ENCODE measurements at regions not wholly inside any gene's neighbourhood (a gene's known extent, or its start where the extent isn't known, plus 50 kb on each side); places are given as distances from the start of the nearest gene placed in this dataset.

DNA sequence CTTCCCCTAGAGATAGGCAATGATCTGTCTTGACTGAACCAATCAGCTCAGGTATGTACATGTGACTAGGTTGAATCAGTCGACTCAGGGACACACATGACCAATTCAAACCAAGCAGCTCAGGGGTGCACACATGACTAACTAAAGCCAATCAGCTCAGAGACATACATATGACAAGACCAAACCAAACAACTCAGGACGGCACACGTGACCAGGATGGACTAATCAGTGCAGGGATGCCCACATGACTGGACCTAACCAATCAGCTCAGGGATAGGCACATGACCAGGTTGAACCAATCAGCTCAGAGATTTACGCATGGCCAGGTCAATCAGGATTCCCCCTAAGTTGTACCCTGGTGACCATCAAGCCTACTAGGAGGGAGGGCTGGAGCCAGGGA lies 310.3 kb downstream of the CDH26 start:
- Histone ChIP-seq H3K4me3 (ENCODE audit: low read length) (no peak overlapping the region), H3K9me3 (ENCODE audit: control insufficient read depth, insufficient read depth, low read length) (no peaks in the 10 kb centered on the region), H3K4me1 (ENCODE audit: control insufficient read depth, insufficient read depth, low read length) (no peaks in the 10 kb centered on the region), H3K27ac (ENCODE audit: low read length) (no peak overlapping the region), H3K36me3 (ENCODE audit: control insufficient read depth, insufficient read depth, low read length) (no peaks in the 10 kb centered on the region), H3K27me3 (ENCODE audit: control insufficient read depth, insufficient read depth, low read length) (no peaks in the 10 kb centered on the region; the same call in 1 of the 2 replicates)
- no peak for DNase-seq (ENCODE audit: low read depth, low spot score)
- no CpG with 5 or more reads among the region's 4 CpGs for WGBS (ENCODE audit: insufficient coverage, insufficient read length)

DNA sequence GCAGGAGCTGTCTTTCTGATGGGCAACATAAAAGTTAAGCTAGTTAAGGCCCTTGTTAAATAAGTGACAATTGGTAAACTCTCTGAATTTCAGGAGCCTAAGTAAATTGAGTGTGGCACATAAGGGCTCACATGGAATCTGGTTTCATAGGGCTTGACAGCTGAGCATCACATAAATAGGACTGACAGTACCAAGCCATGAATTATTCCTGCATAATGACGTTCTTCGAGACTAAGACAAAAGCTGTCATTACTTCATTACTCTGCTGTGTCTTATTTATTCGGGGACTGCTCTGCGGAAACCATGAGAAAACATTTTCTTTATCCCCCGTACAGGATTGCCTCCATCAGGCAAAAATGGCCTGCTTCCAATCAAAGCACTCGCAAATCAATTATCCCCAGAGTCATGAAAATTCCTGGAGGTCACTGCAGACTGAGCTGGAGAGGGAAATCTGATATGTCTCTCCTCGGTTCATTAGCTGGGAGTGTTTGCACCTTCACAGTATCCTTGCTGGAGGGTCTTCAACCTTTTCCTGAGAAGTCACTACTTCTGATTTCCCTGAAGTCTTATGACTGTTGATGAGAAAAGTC lies 311.4 kb downstream of the CDH26 start:
- no CpG with 5 or more reads among the region's 7 CpGs for WGBS (ENCODE audit: insufficient coverage, insufficient read length)

DNA sequence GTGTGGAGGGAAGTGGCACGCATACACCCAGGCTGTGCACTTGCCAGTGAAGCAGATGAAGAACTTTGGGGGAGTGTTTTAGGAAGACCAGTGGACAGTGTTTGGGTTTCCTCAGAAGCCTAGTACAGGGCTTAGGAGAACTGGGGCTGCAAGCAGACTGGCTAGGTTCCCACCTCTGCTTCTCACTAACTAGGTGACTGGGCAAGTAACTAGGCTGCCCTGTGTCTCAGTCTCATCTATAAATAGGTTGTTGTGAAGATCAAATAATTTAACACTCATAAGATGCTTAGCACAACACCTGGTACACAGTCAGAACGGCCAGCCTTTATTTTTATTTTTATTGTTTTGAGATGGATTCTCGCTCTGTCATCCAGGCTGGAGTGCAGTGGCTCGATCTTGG lies 312.1 kb downstream of the CDH26 start:
- no peaks in the 10 kb centered on the region for H3K4me1 ChIP-seq (ENCODE audit: control insufficient read depth, insufficient read depth, low read length)
- no peak for DNase-seq (ENCODE audit: low read depth, low spot score)
- no peaks in the 10 kb centered on the region for H3K36me3 ChIP-seq (ENCODE audit: control insufficient read depth, insufficient read depth, low read length)
- WGBS (ENCODE audit: insufficient coverage, insufficient read length), result no CpG with 5 or more reads among the region's 4 CpGs
- H3K27me3 ChIP-seq (ENCODE audit: control insufficient read depth, insufficient read depth, low read length), result no peaks in the 10 kb centered on the region; the same call in 1 of the 2 replicates
- H3K9me3 ChIP-seq (ENCODE audit: control insufficient read depth, insufficient read depth, low read length), result no peaks in the 10 kb centered on the region
- H3K27ac ChIP-seq (ENCODE audit: low read length), result no peak overlapping the region
- H3K4me3 ChIP-seq (ENCODE audit: low read length), result no peak overlapping the region

More for the DNA sequence above, 311.4 kb downstream of the CDH26 start:
- H3K27me3 ChIP-seq (ENCODE audit: control insufficient read depth, insufficient read depth, low read length), result no peaks in the 10 kb centered on the region; the same call in 1 of the 2 replicates
- no peaks in the 10 kb centered on the region for H3K4me1 ChIP-seq (ENCODE audit: control insufficient read depth, insufficient read depth, low read length)
- no peak overlapping the region for H3K4me3 ChIP-seq (ENCODE audit: low read length)
- no peak overlapping the region for H3K27ac ChIP-seq (ENCODE audit: low read length)
- H3K9me3 ChIP-seq (ENCODE audit: control insufficient read depth, insufficient read depth, low read length), result no peaks in the 10 kb centered on the region
- no peak for DNase-seq (ENCODE audit: low read depth, low spot score)
- H3K36me3 ChIP-seq (ENCODE audit: control insufficient read depth, insufficient read depth, low read length), result no peaks in the 10 kb centered on the region

DNA sequence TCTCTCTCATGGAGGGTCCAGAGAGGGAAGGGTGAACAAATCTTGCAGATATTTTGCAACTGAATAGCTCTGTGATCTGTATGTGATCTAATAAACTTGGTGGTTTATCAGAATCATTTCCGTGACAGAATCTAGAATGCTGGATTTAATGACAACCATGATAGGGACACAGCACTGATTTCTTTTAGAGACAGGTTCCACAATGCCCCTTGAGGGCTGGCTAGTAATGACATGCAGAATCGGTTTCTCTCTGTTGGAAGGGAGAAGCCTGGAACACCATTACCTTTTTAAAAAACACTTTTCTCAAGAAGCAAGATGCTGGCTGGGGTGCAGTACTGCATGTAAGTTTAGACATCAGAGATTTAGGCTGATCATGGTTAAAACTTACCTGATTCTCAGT lies 313.4 kb downstream of the CDH26 start:
- Histone ChIP-seq H3K4me3 (ENCODE audit: low read length) (no peak overlapping the region), H3K27me3 (ENCODE audit: control insufficient read depth, insufficient read depth, low read length) (no peaks in the 10 kb centered on the region; the same call in 1 of the 2 replicates), H3K36me3 (ENCODE audit: control insufficient read depth, insufficient read depth, low read length) (no peaks in the 10 kb centered on the region), H3K4me1 (ENCODE audit: control insufficient read depth, insufficient read depth, low read length) (no peaks in the 10 kb centered on the region), H3K27ac (ENCODE audit: low read length) (no peak overlapping the region), H3K9me3 (ENCODE audit: control insufficient read depth, insufficient read depth, low read length) (no peaks in the 10 kb centered on the region)
- WGBS (ENCODE audit: insufficient coverage, insufficient read length), result no CpG with 5 or more reads among the region's 2 CpGs
- no peak for DNase-seq (ENCODE audit: low read depth, low spot score)

DNA sequence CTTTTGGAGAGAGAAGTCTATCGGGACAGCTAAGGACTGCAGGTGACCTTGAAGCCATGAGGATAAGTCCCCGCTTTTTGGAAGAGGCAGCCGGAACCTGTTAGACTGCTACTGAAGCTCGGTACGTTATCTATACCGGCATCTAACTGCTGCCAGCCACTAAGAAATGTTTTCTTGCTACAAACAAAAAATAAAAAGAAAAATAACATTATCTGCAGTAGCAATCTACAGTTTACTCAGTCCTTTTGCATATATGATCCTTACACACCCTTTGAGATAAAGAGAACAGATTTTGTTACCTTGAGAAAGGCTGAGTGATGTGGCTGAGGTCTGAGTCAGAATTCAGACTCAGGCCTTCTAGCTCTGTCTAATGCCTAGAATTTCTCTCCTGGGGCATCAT lies 314.6 kb downstream of the CDH26 start:
- no peak for DNase-seq (ENCODE audit: low read depth, low spot score)
- H3K27me3 ChIP-seq (ENCODE audit: control insufficient read depth, insufficient read depth, low read length), result no peaks in the 10 kb centered on the region; the same call in 1 of the 2 replicates
- no peaks in the 10 kb centered on the region for H3K4me1 ChIP-seq (ENCODE audit: control insufficient read depth, insufficient read depth, low read length)
- H3K4me3 ChIP-seq (ENCODE audit: low read length), result no peak overlapping the region
- H3K9me3 ChIP-seq (ENCODE audit: control insufficient read depth, insufficient read depth, low read length), result no peaks in the 10 kb centered on the region
- H3K36me3 ChIP-seq (ENCODE audit: control insufficient read depth, insufficient read depth, low read length), result no peaks in the 10 kb centered on the region
- WGBS (ENCODE audit: insufficient coverage, insufficient read length), result no CpG with 5 or more reads among the region's 6 CpGs
- H3K27ac ChIP-seq (ENCODE audit: low read length), result no peak overlapping the region

DNA sequence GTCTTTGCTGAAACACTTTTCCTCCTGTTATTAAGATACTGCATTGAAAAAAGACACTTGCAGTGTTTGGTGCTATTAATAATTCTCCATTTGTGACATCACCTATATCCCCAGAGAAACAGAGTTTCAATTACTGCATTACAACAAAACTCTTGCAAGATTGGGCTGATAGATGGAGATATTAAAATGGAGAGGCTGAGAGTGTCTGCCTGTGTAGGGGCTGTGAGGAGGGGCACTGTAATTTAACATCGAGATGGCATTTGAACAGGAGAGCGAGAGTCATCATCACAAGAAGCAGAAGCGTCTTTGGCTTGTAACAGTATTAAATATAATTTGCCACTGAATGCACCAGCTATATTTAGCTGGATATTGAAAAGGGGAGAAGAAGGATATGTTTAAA lies 316.5 kb downstream of the CDH26 start:
- no peaks in the 10 kb centered on the region for H3K36me3 ChIP-seq (ENCODE audit: control insufficient read depth, insufficient read depth, low read length)
- H3K4me3 ChIP-seq (ENCODE audit: low read length), result no peak overlapping the region
- DNase-seq (ENCODE audit: low read depth, low spot score), result no peak
- H3K9me3 ChIP-seq (ENCODE audit: control insufficient read depth, insufficient read depth, low read length), result no peaks in the 10 kb centered on the region; the same call in 1 of the 2 replicates
- WGBS (ENCODE audit: insufficient coverage, insufficient read length), result no CpG with 5 or more reads among the region's 3 CpGs
- no peak overlapping the region for H3K27ac ChIP-seq (ENCODE audit: low read length)
- no peaks in the 10 kb centered on the region for H3K4me1 ChIP-seq (ENCODE audit: control insufficient read depth, insufficient read depth, low read length)
- no peaks in the 10 kb centered on the region for H3K27me3 ChIP-seq (ENCODE audit: control insufficient read depth, insufficient read depth, low read length)

DNA sequence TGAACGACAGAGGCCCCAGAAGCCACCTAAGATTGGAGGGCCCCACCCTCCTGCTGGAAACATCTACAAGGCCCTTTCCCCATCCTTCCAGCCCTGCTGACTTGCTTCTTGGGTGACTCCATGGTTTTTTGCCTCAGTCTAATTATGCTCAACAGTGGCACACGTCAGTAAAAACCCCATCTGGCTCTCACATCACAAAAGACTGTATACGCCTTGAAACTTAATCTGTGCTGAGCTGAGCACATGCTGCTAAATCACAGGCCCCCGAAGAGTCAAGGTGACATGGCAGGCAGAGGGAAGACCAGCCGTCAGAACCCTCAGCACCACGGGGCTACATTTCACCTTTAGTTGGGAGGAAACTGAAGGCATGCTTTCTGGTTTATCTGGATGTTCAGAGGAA lies 323.1 kb downstream of the CDH26 start:
- WGBS (ENCODE audit: insufficient coverage, insufficient read length), result no CpG with 5 or more reads among the region's 6 CpGs
- no peak for DNase-seq (ENCODE audit: low read depth, low spot score)
- no peaks in the 10 kb centered on the region for H3K4me1 ChIP-seq (ENCODE audit: control insufficient read depth, insufficient read depth, low read length)
- no peak overlapping the region for H3K4me3 ChIP-seq (ENCODE audit: low read length)
- no peaks in the 10 kb centered on the region for H3K27me3 ChIP-seq (ENCODE audit: control insufficient read depth, insufficient read depth, low read length)
- H3K27ac ChIP-seq (ENCODE audit: low read length), result no peak overlapping the region
- H3K9me3 ChIP-seq (ENCODE audit: control insufficient read depth, insufficient read depth, low read length), result peaks cover 3% of the 10 kb centered on the region
- H3K36me3 ChIP-seq (ENCODE audit: control insufficient read depth, insufficient read depth, low read length), result no peaks in the 10 kb centered on the region

DNA sequence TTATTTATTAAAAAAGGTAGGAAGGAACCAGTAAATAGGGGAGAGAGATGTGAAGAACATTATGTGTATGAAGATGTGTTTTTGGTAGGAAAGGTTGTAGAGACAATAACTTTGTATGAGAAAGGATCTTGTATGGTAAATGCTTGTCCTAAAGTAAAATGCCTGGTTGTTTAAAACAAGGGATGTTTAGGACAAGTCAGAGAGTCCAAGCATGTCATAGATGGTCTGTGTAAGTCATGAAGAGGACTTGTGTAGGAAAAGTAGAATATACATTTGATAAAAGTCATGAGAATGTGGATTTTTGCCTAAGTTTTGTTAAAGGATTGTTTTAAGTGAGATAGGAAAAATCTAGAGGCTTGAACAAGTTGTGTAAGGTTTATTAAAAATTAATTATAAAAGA lies 325.1 kb downstream of the CDH26 start:
- Histone ChIP-seq H3K9me3 (ENCODE audit: control insufficient read depth, insufficient read depth, low read length) (peaks cover 4% of the 10 kb centered on the region), H3K4me1 (ENCODE audit: control insufficient read depth, insufficient read depth, low read length) (no peaks in the 10 kb centered on the region), H3K27ac (ENCODE audit: low read length) (no peak overlapping the region), H3K36me3 (ENCODE audit: control insufficient read depth, insufficient read depth, low read length) (no peaks in the 10 kb centered on the region), H3K4me3 (ENCODE audit: low read length) (no peak overlapping the region), H3K27me3 (ENCODE audit: control insufficient read depth, insufficient read depth, low read length) (no peaks in the 10 kb centered on the region)
- DNase-seq (ENCODE audit: low read depth, low spot score), result no peak

DNA sequence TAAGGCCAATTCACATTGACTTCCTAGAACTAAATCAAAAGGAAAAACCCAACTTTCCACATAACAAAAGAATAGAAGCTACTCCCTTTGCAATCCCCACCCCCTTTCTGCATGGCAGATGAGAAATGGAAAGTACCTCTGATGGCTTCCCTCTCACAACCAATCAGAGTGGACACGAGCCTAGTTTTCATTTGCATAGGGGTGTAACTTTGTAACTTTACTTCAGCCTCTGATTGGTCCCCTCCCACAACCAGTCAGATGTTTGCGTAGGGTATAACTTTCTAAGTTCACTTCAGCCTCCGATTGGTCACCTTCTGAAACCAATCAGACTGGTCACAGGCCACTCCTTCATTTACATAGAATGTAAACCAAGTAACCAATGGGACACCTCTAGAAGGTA lies 328.5 kb downstream of the CDH26 start:
- H3K36me3 ChIP-seq (ENCODE audit: control insufficient read depth, insufficient read depth, low read length), result no peaks in the 10 kb centered on the region
- no peak overlapping the region for H3K27ac ChIP-seq (ENCODE audit: low read length)
- WGBS (ENCODE audit: insufficient coverage, insufficient read length), result no CpG with 5 or more reads among the region's 3 CpGs
- DNase-seq (ENCODE audit: low read depth, low spot score), result no peak
- no peaks in the 10 kb centered on the region for H3K4me1 ChIP-seq (ENCODE audit: control insufficient read depth, insufficient read depth, low read length)
- no peaks in the 10 kb centered on the region for H3K27me3 ChIP-seq (ENCODE audit: control insufficient read depth, insufficient read depth, low read length)
- H3K4me3 ChIP-seq (ENCODE audit: low read length), result no peak overlapping the region
- peaks cover 5% of the 10 kb centered on the region for H3K9me3 ChIP-seq (ENCODE audit: control insufficient read depth, insufficient read depth, low read length)

DNA sequence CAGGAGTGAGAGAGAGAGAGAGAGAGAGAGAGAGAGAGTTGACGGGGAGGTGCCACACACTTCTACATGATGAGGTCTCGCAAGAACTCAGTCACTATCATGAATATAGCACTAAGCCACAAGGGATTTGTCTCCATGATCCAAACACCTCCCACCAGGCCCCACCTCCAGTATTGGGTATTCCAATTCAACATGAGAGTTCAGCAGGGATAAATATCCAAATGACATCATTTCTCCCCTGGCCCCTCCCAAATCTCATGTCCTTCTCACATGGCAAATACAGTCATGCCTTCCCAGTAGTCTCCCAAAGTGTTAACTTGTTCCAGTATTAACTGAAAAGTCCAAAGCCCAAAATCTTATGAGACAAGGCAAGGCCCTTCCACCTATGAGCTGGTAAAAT lies 330.7 kb downstream of the CDH26 start:
- Histone ChIP-seq H3K9me3 (ENCODE audit: control insufficient read depth, insufficient read depth, low read length) (peaks cover 5% of the 10 kb centered on the region), H3K4me1 (ENCODE audit: control insufficient read depth, insufficient read depth, low read length) (no peaks in the 10 kb centered on the region), H3K36me3 (ENCODE audit: control insufficient read depth, insufficient read depth, low read length) (no peaks in the 10 kb centered on the region), H3K4me3 (ENCODE audit: low read length) (no peak overlapping the region), H3K27me3 (ENCODE audit: control insufficient read depth, insufficient read depth, low read length) (no peaks in the 10 kb centered on the region), H3K27ac (ENCODE audit: low read length) (no peak overlapping the region)
- WGBS (ENCODE audit: insufficient coverage, insufficient read length), result no CpG with 5 or more reads among the region's 2 CpGs
- no peak for DNase-seq (ENCODE audit: low read depth, low spot score)

DNA sequence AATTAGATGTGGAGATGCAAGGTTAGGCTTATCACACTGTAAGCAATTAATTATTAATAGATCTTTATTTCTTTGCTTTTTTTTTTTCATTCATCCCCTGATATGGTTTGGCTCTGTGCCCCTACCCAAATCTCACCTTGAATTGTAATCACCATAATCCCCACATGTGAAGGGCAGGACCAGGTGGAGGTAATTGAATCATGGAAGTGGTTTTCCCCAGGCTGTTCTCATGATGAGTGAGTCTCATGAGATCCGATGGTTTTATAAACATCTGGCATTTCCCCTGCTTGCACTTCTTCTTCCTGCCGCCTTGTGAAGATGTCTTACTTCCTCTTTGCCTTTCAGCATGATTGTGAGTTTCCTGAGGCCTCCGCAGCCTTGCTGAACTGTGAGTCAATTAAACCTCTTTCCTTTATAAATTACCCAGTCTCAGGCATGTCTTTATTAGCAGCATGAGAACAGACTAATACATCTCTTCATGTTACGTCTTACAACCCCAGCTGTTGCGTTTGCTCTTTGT lies 333.8 kb downstream of the CDH26 start:
- no peak for DNase-seq (ENCODE audit: low read depth, low spot score)
- H3K4me1 ChIP-seq (ENCODE audit: control insufficient read depth, insufficient read depth, low read length), result no peaks in the 10 kb centered on the region
- no peaks in the 10 kb centered on the region for H3K36me3 ChIP-seq (ENCODE audit: control insufficient read depth, insufficient read depth, low read length)
- no peak overlapping the region for H3K27ac ChIP-seq (ENCODE audit: low read length)
- no CpG with 5 or more reads among the region's 5 CpGs for WGBS (ENCODE audit: insufficient coverage, insufficient read length)
- no peak overlapping the region for H3K4me3 ChIP-seq (ENCODE audit: low read length)
- H3K27me3 ChIP-seq (ENCODE audit: control insufficient read depth, insufficient read depth, low read length), result no peaks in the 10 kb centered on the region
- peaks cover 3% of the 10 kb centered on the region for H3K9me3 ChIP-seq (ENCODE audit: control insufficient read depth, insufficient read depth, low read length)
